Uterus (tissue), 2 donors: ENCODE measurements at regions not wholly inside any gene's neighbourhood (a gene's known extent, or its start where the extent isn't known, plus 50 kb on each side); places are given as distances from the start of the nearest gene placed in this dataset.

Experiments used
- POLR2A ChIP-seq, 2 donors: fragments of 450-650 bp; IDR thresholded peaks; one replicate each; pipeline ENCODE4 v1.6.1; 2016; ENCODE audit warnings: antibody characterized with exemption in 2 of 2, mild to moderate bottlenecking in 1 of 2, moderate library complexity in 1 of 2
- TF ChIP-seq, protein P1 (sequence below), 4 experiments: fragments of 200-600 bp in 2 of 4; fragments of 450-650 bp in 2 of 4; sonication (generic) in 2 of 4; IDR thresholded peaks; one replicate each; pipeline ENCODE4 v1.5.1; 2016 to 2019; ENCODE audit warnings: antibody characterized with exemption in 4 of 4, mild to moderate bottlenecking in 2 of 4, moderate library complexity in 1 of 4

GRCh38 chr12:124425667-124426066, 130.8 kb downstream of the RFLNA start:
- TF ChIP-seq, protein P1, sequence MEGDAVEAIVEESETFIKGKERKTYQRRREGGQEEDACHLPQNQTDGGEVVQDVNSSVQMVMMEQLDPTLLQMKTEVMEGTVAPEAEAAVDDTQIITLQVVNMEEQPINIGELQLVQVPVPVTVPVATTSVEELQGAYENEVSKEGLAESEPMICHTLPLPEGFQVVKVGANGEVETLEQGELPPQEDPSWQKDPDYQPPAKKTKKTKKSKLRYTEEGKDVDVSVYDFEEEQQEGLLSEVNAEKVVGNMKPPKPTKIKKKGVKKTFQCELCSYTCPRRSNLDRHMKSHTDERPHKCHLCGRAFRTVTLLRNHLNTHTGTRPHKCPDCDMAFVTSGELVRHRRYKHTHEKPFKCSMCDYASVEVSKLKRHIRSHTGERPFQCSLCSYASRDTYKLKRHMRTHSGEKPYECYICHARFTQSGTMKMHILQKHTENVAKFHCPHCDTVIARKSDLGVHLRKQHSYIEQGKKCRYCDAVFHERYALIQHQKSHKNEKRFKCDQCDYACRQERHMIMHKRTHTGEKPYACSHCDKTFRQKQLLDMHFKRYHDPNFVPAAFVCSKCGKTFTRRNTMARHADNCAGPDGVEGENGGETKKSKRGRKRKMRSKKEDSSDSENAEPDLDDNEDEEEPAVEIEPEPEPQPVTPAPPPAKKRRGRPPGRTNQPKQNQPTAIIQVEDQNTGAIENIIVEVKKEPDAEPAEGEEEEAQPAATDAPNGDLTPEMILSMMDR (IDR thresholded peaks at IDR 0.05) = no peak
- TF ChIP-seq POLR2A (IDR thresholded peaks at IDR 0.05) = no peak
